DOHH2 (cell line): ENCODE measurements at regions not wholly inside any gene's neighbourhood (a gene's known extent, or its start where the extent isn't known, plus 50 kb on each side); places are given as distances from the start of the nearest gene placed in this dataset.

Experiments
- EZH2phosphoT487 ChIP-seq: fragments of 200-600 bp; sonication (generic); IDR thresholded peaks from 2 replicates; pipeline ENCODE4 v1.6.1; 2017; ENCODE audit warnings: borderline replicate concordance, mild to moderate bottlenecking, antibody characterized with exemption, low read length, moderate library complexity, mixed read lengths
- TF ChIP-seq, protein P1 (sequence below): fragments of 200-600 bp; sonication (generic); IDR thresholded peaks from one replicate; pipeline ENCODE4 v1.5.1; 2014; ENCODE audit warnings: antibody characterized with exemption, mild to moderate bottlenecking, low read depth, low read length; ENCODE audit not compliant: poor library complexity, severe bottlenecking

DNA sequence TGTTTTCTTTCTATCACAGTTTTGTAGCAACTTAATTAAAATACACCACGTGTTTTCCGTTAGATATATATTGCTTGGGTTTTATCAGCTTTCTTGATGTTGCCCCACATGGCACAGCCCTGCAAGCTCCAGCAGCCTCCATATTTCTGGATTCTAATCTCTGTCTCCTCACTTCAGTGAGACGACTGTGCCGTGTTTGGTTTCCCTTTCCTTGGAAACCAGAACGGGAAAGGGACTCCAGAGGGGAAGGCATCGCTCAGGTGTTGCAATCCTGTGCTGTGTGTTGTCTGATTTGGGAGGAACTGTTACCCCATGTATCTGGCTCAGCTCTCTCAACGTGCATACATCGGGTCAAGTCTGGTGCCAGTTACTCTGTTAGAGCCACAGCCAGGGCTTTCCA is 464.2 kb upstream of the B3GAT1 start:
- TF ChIP-seq, protein P1, sequence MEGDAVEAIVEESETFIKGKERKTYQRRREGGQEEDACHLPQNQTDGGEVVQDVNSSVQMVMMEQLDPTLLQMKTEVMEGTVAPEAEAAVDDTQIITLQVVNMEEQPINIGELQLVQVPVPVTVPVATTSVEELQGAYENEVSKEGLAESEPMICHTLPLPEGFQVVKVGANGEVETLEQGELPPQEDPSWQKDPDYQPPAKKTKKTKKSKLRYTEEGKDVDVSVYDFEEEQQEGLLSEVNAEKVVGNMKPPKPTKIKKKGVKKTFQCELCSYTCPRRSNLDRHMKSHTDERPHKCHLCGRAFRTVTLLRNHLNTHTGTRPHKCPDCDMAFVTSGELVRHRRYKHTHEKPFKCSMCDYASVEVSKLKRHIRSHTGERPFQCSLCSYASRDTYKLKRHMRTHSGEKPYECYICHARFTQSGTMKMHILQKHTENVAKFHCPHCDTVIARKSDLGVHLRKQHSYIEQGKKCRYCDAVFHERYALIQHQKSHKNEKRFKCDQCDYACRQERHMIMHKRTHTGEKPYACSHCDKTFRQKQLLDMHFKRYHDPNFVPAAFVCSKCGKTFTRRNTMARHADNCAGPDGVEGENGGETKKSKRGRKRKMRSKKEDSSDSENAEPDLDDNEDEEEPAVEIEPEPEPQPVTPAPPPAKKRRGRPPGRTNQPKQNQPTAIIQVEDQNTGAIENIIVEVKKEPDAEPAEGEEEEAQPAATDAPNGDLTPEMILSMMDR, result no peak
- TF ChIP-seq EZH2phosphoT487, result no peak
